ENCODE measurements at regions not wholly inside any gene's neighbourhood (a gene's known extent, or its start where the extent isn't known, plus 50 kb on each side); places are given as distances from the start of the nearest gene placed in this dataset.
"Not testable (repeated sequence)": the region's sequence is repeated elsewhere in the genome, so short reads cannot be mapped to it uniquely, and the experiment has no call there.

- not testable (repeated sequence) for TF ChIP-seq FOXM1 (IDR thresholded peaks at IDR 0.05; ENCODE audit: borderline replicate concordance); ELF4 (IDR thresholded peaks at IDR 0.05); ARNT (IDR thresholded peaks at IDR 0.05); HDGF (IDR thresholded peaks at IDR 0.05; ENCODE audit: borderline replicate concordance); TARDBP (IDR thresholded peaks at IDR 0.05); SP1 (IDR thresholded peaks at IDR 0.05); BHLHE40 (IDR thresholded peaks at IDR 0.05; ENCODE audit: borderline replicate concordance); FOXA1 (IDR thresholded peaks at IDR 0.05); SUZ12 (IDR thresholded peaks at IDR 0.05)
Measured at GRCh38 chr12:46584098-46584497, 211.5 kb upstream of the SLC38A2 start.

Measured in HEK293T (cell line).